HepG2 (cell line): ENCODE measurements at regions not wholly inside any gene's neighbourhood (a gene's known extent, or its start where the extent isn't known, plus 50 kb on each side); places are given as distances from the start of the nearest gene placed in this dataset.

ENCODE experiments used
- ATRX ChIP-seq: sonication (generic); formaldehyde crosslinking; IDR thresholded peaks from 2 replicates; pipeline ENCODE4 v1.4.0; 2020; ENCODE audit warnings: missing genetic modification reagents, borderline replicate concordance
- CREM ChIP-seq, 2 experiments: sonication (generic) in 1 of 2; formaldehyde crosslinking in 1 of 2; IDR thresholded peaks; 2 replicates each; pipeline versions ENCODE4 v1.4.0 to v1.6.1; 2016 to 2020; ENCODE audit warnings: antibody characterized with exemption in 1 of 2, mild to moderate bottlenecking in 1 of 2, missing genetic modification reagents in 1 of 2
- DMAP1 ChIP-seq: IDR thresholded peaks from 2 replicates; pipeline ENCODE4 v1.6.1; 2016
- DMTF1 ChIP-seq: sonication (generic); formaldehyde crosslinking; IDR thresholded peaks from 2 replicates; pipeline ENCODE4 v1.4.0; 2020; ENCODE audit warnings: mild to moderate bottlenecking, missing genetic modification reagents
- DPF2 ChIP-seq: sonication (generic); formaldehyde crosslinking; IDR thresholded peaks from 2 replicates; pipeline ENCODE4 v1.4.0; 2020; ENCODE audit warnings: mild to moderate bottlenecking, low read depth, missing genetic modification reagents, borderline replicate concordance
- IKZF4 ChIP-seq: sonication (generic); formaldehyde crosslinking; IDR thresholded peaks from 2 replicates; pipeline ENCODE4 v1.5.1; 2020; ENCODE audit warnings: borderline replicate concordance, mild to moderate bottlenecking, low read depth, missing genetic modification reagents; ENCODE audit errors: not compliant biosample characterization
- JDP2 ChIP-seq: sonication (generic); formaldehyde crosslinking; IDR thresholded peaks from 2 replicates; pipeline ENCODE4 v1.8.1; 2022; ENCODE audit warnings: missing genetic modification reagents, borderline replicate concordance
- KAT7 ChIP-seq: IDR thresholded peaks from 2 replicates; pipeline ENCODE4 v1.6.1; 2018; ENCODE audit warnings: borderline replicate concordance, missing compliant biosample characterization
- MIXL1 ChIP-seq: IDR thresholded peaks from 2 replicates; pipeline ENCODE4 v1.6.1; 2016
- MTERF4 ChIP-seq: sonication (generic); formaldehyde crosslinking; IDR thresholded peaks from 2 replicates; pipeline ENCODE4 v1.8.0; 2023; ENCODE audit warnings: mild to moderate bottlenecking, missing genetic modification reagents
- NFIC ChIP-seq: IDR thresholded peaks from 2 replicates; pipeline ENCODE4 v1.6.1; 2012; ENCODE audit warnings: mild to moderate bottlenecking, low read length, inconsistent platforms
- PHF5A ChIP-seq: IDR thresholded peaks from one replicate; pipeline ENCODE4 v1.6.1; 2018; ENCODE audit warnings: low read depth, missing genetic modification reagents; ENCODE audit not compliant: unreplicated experiment
- PLSCR1 ChIP-seq: sonication (generic); formaldehyde crosslinking; IDR thresholded peaks from 2 replicates; pipeline ENCODE4 v1.5.0; 2020; ENCODE audit warnings: missing genetic modification reagents, mild to moderate bottlenecking, borderline replicate concordance
- RFXANK ChIP-seq: IDR thresholded peaks from 2 replicates; pipeline ENCODE4 v1.6.1; 2016
- SIN3B ChIP-seq: fragments of 150-350 bp; IDR thresholded peaks from 2 replicates; pipeline ENCODE4 v1.6.1; 2014; ENCODE audit warnings: low read length
- TERF1 ChIP-seq: sonication (generic); formaldehyde crosslinking; IDR thresholded peaks from 2 replicates; pipeline ENCODE4 v1.8.0; 2022; ENCODE audit warnings: mild to moderate bottlenecking, missing genetic modification reagents, moderate library complexity
- ZBTB21 ChIP-seq: sonication (generic); formaldehyde crosslinking; IDR thresholded peaks from 2 replicates; pipeline ENCODE4 v1.4.0; 2020; ENCODE audit warnings: missing genetic modification reagents
- ZBTB39 ChIP-seq: sonication (generic); formaldehyde crosslinking; IDR thresholded peaks from 2 replicates; pipeline ENCODE4 v1.5.0; 2020; ENCODE audit warnings: missing genetic modification reagents
- ZNF580 ChIP-seq: IDR thresholded peaks from 2 replicates; pipeline ENCODE4 v1.6.1; 2016; ENCODE audit warnings: low read depth, borderline replicate concordance
- ZNF598 ChIP-seq: sonication (generic); formaldehyde crosslinking; IDR thresholded peaks from 2 replicates; pipeline ENCODE4 v1.5.1; 2020; ENCODE audit warnings: mild to moderate bottlenecking, missing genetic modification reagents, borderline replicate concordance
- ZSCAN22 ChIP-seq: sonication (generic); formaldehyde crosslinking; IDR thresholded peaks from 2 replicates; pipeline ENCODE4 v1.4.0; 2020; ENCODE audit warnings: mild to moderate bottlenecking, missing genetic modification reagents
- ZSCAN9 ChIP-seq: IDR thresholded peaks from 2 replicates; pipeline ENCODE4 v1.6.1; 2016; ENCODE audit warnings: borderline replicate concordance

- peak; percentile 31 for TF ChIP-seq PHF5A (CRISPR knock-in tag)
- no peak for TF ChIP-seq PLSCR1 (CRISPR knock-in tag)
- TF ChIP-seq SIN3B: no peak
- TF ChIP-seq ZBTB39 (CRISPR knock-in tag): no peak
- peak; percentile 96 for TF ChIP-seq MIXL1 (CRISPR knock-in tag)
- TF ChIP-seq ZSCAN22 (CRISPR knock-in tag): no peak
- peak; percentile 51; the same call in 1 of the 2 replicates for TF ChIP-seq KAT7 (CRISPR knock-in tag)
- no peak; the same call in 1 of the 2 replicates for TF ChIP-seq CREM (IDR thresholded peaks at IDR 0.05)
- TF ChIP-seq CREM (CRISPR knock-in tag; IDR thresholded peaks at IDR 0.05): no peak
- no peak for TF ChIP-seq DMTF1 (CRISPR knock-in tag)
- 0 out of 2 replicates have a peak, but pooled peaks have one; percentile 75 for TF ChIP-seq MTERF4 (CRISPR knock-in tag)
- 0 out of 2 replicates have a peak, but pooled peaks have one; percentile 16 for TF ChIP-seq RFXANK (CRISPR knock-in tag)
- peak; percentile 73; the same call in 1 of the 2 replicates for TF ChIP-seq ZNF580
- peak; percentile 33; the same call in 1 of the 2 replicates for TF ChIP-seq DMAP1 (CRISPR knock-in tag)
- TF ChIP-seq NFIC: peak; percentile 53; the same call in 1 of the 2 replicates
- no peak for TF ChIP-seq JDP2 (CRISPR knock-in tag)
- TF ChIP-seq TERF1 (CRISPR knock-in tag): no peak
- peak; percentile 61; the same call in 1 of the 2 replicates for TF ChIP-seq ZBTB21 (CRISPR knock-in tag)
- TF ChIP-seq IKZF4 (CRISPR knock-in tag): peak; percentile 25
- TF ChIP-seq ZSCAN9 (CRISPR knock-in tag): peak; percentile 55; the same call in 1 of the 2 replicates
- no peak for TF ChIP-seq ZNF598 (CRISPR knock-in tag)
- no peak for TF ChIP-seq ATRX
- peak; percentile 96 for TF ChIP-seq DPF2
Measured at GRCh38 chr20:50388733-50389437, 121.3 kb upstream of the PTPN1 start (continued).
